Smooth muscle cell (in vitro differentiated cells): ENCODE measurements at regions not wholly inside any gene's neighbourhood (a gene's known extent, or its start where the extent isn't known, plus 50 kb on each side); places are given as distances from the start of the nearest gene placed in this dataset.

Experiments
- DNase-seq: peaks from one replicate; lab custom pipeline; 2025; ENCODE audit not compliant: unreplicated experiment; lab: John Stamatoyannopoulos, UW
- H2AFZ ChIP-seq: fragments of 200-600 bp; sonication (generic); 2 replicates; pipeline ENCODE4 v1.6.0; 2016; ENCODE audit warnings: antibody characterized with exemption, low read depth, mild to moderate bottlenecking
- H3F3A ChIP-seq: fragments of 200-600 bp; sonication (generic); 2 replicates; pipeline ENCODE4 v1.6.0; 2017; ENCODE audit warnings: antibody characterized with exemption, low read depth
- H3K27ac ChIP-seq: fragments of 200-600 bp; sonication (generic); 2 replicates; pipeline ENCODE4 v1.5.1; 2016; ENCODE audit warnings: low read depth, mild to moderate bottlenecking
- H3K27me3 ChIP-seq: fragments of 200-600 bp; sonication (generic); 2 replicates; pipeline ENCODE4 v1.6.1; 2016; ENCODE audit warnings: low read depth, mild to moderate bottlenecking
- H3K36me3 ChIP-seq: fragments of 200-600 bp; sonication (generic); 2 replicates; pipeline ENCODE4 v1.5.1; 2016; ENCODE audit warnings: low read depth
- H3K4me1 ChIP-seq: fragments of 200-600 bp; sonication (generic); 2 replicates; pipeline ENCODE4 v1.5.1; 2016; ENCODE audit warnings: low read depth
- H3K4me2 ChIP-seq: fragments of 200-600 bp; sonication (generic); 2 replicates; pipeline ENCODE4 v1.6.0; 2016; ENCODE audit warnings: mild to moderate bottlenecking
- H3K4me3 ChIP-seq: fragments of 200-600 bp; sonication (generic); 2 replicates; pipeline ENCODE4 v1.5.1; 2016; ENCODE audit warnings: mild to moderate bottlenecking
- H3K79me2 ChIP-seq: fragments of 200-600 bp; sonication (generic); 2 replicates; pipeline ENCODE4 v1.6.0; 2016; ENCODE audit warnings: low read depth, mild to moderate bottlenecking
- H3K9ac ChIP-seq: fragments of 200-600 bp; sonication (generic); 2 replicates; pipeline ENCODE4 v1.6.0; 2016; ENCODE audit warnings: low read depth
- H3K9me3 ChIP-seq: fragments of 200-600 bp; sonication (generic); replicated peaks from 2 replicates; pipeline ENCODE4 v1.5.1; 2016; ENCODE audit warnings: low read depth
- H4K20me1 ChIP-seq: fragments of 200-600 bp; sonication (generic); 2 replicates; pipeline ENCODE4 v1.6.0; 2016; ENCODE audit warnings: low read depth
- WGBS: methylation state at CpG from one replicate; pipeline ENCODE4 v1.1.7; 2016; ENCODE audit warnings: low lambda C conversion rate; 5-methylcytosine and 5-hydroxymethylcytosine counted together
- TF ChIP-seq, protein P1 (sequence below): fragments of 200-600 bp; sonication (generic); IDR thresholded peaks from 2 replicates; pipeline ENCODE4 v1.5.1; 2017; ENCODE audit warnings: borderline replicate concordance, mild to moderate bottlenecking, antibody characterized with exemption; ENCODE audit not compliant: insufficient read depth, poor library complexity, severe bottlenecking

DNA sequence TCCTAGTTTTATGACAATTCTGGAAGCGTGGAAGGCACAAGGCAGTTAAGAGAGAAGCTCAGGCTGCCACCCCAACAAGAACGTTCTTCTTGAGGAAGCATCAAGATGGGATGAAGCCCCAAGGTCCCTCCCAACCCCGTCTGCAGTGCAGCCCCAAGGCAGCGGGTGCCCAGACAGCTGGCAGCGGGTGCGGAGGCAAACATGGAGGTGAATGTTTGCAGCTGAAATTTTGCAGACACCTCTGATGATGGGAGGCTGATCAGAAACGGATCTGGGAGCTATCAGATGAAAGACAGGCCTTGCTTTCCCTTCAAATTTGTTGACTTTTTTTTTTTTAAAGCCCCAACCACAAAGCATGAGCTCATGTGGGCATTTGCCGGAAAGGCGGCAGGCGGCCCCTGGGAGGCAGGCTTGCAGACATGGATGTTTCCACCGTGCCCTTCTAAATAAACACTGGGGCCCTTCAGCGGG, 230.7 kb upstream of the RTL1 start:
- Histone ChIP-seq H4K20me1 (no peaks in the 10 kb centered on the region), H3K4me2 (no peak overlapping the region), H3K4me3 (no peak overlapping the region), H3F3A (no peaks in the 10 kb centered on the region), H3K27me3 (no peaks in the 10 kb centered on the region), H3K36me3 (no peaks in the 10 kb centered on the region), H3K4me1 (no peaks in the 10 kb centered on the region), H3K27ac (no peak overlapping the region), H3K9me3 (no peaks in the 10 kb centered on the region), H2AFZ (no peak overlapping the region), H3K9ac (no peak overlapping the region), H3K79me2 (no peaks in the 10 kb centered on the region)
- WGBS = 60% methylated on average over 12 of the region's 12 CpGs
- TF ChIP-seq, protein P1, sequence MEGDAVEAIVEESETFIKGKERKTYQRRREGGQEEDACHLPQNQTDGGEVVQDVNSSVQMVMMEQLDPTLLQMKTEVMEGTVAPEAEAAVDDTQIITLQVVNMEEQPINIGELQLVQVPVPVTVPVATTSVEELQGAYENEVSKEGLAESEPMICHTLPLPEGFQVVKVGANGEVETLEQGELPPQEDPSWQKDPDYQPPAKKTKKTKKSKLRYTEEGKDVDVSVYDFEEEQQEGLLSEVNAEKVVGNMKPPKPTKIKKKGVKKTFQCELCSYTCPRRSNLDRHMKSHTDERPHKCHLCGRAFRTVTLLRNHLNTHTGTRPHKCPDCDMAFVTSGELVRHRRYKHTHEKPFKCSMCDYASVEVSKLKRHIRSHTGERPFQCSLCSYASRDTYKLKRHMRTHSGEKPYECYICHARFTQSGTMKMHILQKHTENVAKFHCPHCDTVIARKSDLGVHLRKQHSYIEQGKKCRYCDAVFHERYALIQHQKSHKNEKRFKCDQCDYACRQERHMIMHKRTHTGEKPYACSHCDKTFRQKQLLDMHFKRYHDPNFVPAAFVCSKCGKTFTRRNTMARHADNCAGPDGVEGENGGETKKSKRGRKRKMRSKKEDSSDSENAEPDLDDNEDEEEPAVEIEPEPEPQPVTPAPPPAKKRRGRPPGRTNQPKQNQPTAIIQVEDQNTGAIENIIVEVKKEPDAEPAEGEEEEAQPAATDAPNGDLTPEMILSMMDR = no peak
- DNase-seq = no peak

DNA sequence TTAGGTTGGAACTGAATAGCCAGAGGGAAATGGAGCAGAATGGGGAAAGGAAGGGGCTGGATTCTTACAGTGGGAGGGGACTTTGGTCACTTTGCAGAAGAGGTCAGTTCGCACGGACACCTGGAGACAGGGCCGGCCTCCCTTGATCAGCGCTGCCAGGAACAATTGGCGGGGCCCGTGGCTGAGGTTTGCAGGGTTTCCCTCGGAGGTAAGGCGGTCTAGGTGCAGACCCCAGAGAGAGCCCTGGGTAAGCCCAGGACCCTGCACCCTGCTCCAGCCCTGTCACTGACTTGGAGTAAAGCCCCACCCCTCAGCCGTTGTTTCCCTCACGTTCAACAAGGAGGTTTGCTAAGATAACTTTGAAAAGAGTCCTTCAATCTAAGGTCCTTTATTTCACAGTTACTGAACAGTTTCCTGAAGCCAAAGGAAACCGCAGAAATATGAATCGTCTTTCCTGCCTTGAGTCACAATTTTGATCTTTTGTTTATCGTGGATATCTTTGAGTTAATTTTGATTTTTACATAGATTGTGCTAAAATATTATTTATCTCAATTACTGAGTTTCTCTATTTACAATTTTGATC, 231.4 kb upstream of the RTL1 start:
- H3K9ac ChIP-seq = no peak overlapping the region
- H3K79me2 ChIP-seq = no peaks in the 10 kb centered on the region
- H4K20me1 ChIP-seq = no peaks in the 10 kb centered on the region
- no peaks in the 10 kb centered on the region for H3K36me3 ChIP-seq
- no peaks in the 10 kb centered on the region for H3K9me3 ChIP-seq
- no peak overlapping the region for H3K27ac ChIP-seq
- no peaks in the 10 kb centered on the region for H3F3A ChIP-seq
- TF ChIP-seq, protein P1 = no peak
- no peaks in the 10 kb centered on the region for H3K27me3 ChIP-seq
- H2AFZ ChIP-seq = no peak overlapping the region
- no peak for DNase-seq
- no peak overlapping the region for H3K4me2 ChIP-seq
- no peaks in the 10 kb centered on the region for H3K4me1 ChIP-seq
- no peak overlapping the region for H3K4me3 ChIP-seq
- WGBS = 90% methylated on average over 11 of the region's 13 CpGs

DNA sequence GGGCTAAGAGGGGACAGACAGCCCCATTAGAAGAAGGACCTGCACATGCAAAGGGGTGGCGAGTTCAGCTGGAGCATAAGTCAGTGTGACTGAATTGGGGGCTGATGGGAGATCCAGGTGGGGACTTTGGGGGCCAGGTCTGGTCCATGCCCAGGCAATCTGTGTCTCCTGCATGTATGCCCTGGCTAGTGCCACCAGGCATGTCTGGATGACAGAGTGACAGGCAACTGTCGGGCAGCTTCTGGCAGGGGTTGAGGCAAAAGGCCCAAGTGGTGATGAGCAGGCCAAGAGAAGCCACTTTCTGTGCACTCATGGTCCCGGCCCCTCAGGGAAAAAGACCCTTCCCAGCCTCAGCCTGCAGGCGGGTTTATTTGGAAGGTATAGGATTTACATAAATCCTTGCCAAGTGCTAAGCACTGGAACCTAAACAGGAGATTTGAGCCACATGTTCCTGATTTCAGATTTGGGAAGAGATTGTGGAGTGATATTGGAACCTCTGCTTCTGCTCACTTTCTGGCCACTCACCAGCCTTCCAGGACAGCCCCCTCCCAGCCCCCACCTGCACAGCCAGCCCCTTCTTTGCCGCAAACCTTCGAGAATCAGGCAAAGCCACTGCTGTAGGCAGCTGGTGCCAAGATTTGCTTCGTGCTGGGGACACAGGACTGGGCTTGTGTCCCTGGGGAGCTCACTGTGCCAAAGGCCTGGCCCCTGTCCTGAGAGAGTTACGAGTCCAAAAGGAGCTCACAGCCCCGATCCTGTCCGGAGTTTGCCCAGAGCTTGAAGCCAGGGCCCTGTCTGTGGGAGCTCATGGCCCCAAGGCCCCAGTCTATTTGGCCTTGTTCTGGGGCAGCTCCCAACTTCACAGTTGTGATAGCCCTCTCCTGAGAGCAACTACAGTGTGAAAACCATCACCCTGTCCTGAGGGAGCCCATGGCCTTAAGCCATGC, 232.5 kb upstream of the RTL1 start:
- no peaks in the 10 kb centered on the region for H3K79me2 ChIP-seq
- TF ChIP-seq, protein P1 = no peak
- WGBS = 93% methylated on average over 10 of the region's 10 CpGs
- H3K4me3 ChIP-seq = no peak overlapping the region
- no peak overlapping the region for H3K4me2 ChIP-seq
- no peaks in the 10 kb centered on the region for H3K9me3 ChIP-seq
- H3K9ac ChIP-seq = no peak overlapping the region
- H3K4me1 ChIP-seq = no peaks in the 10 kb centered on the region
- H3F3A ChIP-seq = no peaks in the 10 kb centered on the region
- no peaks in the 10 kb centered on the region for H3K27me3 ChIP-seq
- H3K27ac ChIP-seq = no peak overlapping the region
- no peaks in the 10 kb centered on the region for H3K36me3 ChIP-seq
- no peaks in the 10 kb centered on the region for H4K20me1 ChIP-seq
- no peak overlapping the region for H2AFZ ChIP-seq
- DNase-seq = no peak

DNA sequence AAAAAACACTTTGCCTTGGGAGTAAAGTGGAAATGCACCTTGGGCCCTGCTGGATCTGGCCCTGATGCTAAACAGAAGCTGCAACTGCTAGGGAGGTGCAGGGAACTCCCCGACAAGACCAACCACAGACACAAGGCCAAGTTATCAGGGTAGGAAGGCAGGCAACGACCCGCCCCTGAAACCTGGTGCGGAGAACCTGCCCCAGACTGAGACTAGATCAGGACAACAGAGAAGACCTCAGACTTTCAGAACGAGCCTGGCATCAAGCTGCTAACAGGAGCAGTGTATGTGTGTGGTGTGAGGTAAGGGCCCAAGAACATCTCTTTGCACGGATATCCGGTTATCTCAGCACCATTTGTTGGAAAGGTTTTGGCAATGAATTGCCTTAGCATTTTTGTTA, 233.7 kb upstream of the RTL1 start:
- H3K27me3 ChIP-seq = no peaks in the 10 kb centered on the region
- TF ChIP-seq, protein P1 = no peak
- no peak overlapping the region for H3K9ac ChIP-seq
- H3K4me2 ChIP-seq = no peak overlapping the region
- WGBS = 95% methylated on average over 7 of the region's 7 CpGs
- no peaks in the 10 kb centered on the region for H3K79me2 ChIP-seq
- no peaks in the 10 kb centered on the region for H3K4me1 ChIP-seq
- H4K20me1 ChIP-seq = no peaks in the 10 kb centered on the region
- H3K4me3 ChIP-seq = no peak overlapping the region
- peaks cover 9% of the 10 kb centered on the region for H3K9me3 ChIP-seq
- no peaks in the 10 kb centered on the region for H3F3A ChIP-seq
- no peak overlapping the region for H2AFZ ChIP-seq
- no peaks in the 10 kb centered on the region for H3K36me3 ChIP-seq
- no peak overlapping the region for H3K27ac ChIP-seq
- DNase-seq = no peak
